Fibroblast of lung (primary cell): ENCODE measurements at regions not wholly inside any gene's neighbourhood (a gene's known extent, or its start where the extent isn't known, plus 50 kb on each side); places are given as distances from the start of the nearest gene placed in this dataset.

Experiments
- DNase-seq, 2 donors: peaks; one replicate each; pipeline versions ENCODE4 v3.0.0 to v3.0.0-alpha.2; 2010; ENCODE audit warnings: low read depth in 2 of 2
- H2AFZ ChIP-seq: 2 replicates; pipeline ENCODE4 v1.5.1; 2012; ENCODE audit warnings: low read length, control low read depth, inconsistent platforms
- H3K27ac ChIP-seq: 2 replicates; pipeline ENCODE4 v1.5.1; 2011; ENCODE audit warnings: low read length, control low read depth; ENCODE audit not compliant: insufficient read depth
- H3K27me3 ChIP-seq: 2 replicates; pipeline ENCODE4 v1.5.1; 2011; ENCODE audit warnings: mild to moderate bottlenecking, low read length; ENCODE audit not compliant: control insufficient read depth, insufficient read depth
- H3K36me3 ChIP-seq: 2 replicates; pipeline ENCODE4 v1.5.1; 2011; ENCODE audit warnings: low read length; ENCODE audit not compliant: control insufficient read depth, insufficient read depth
- H3K4me1 ChIP-seq: 2 replicates; pipeline ENCODE4 v1.5.1; 2011; ENCODE audit warnings: low read length; ENCODE audit not compliant: control insufficient read depth, insufficient read depth; ENCODE audit errors: extremely low read depth
- H3K4me2 ChIP-seq: 2 replicates; pipeline ENCODE4 v1.5.1; 2011; ENCODE audit warnings: low read length, control low read depth; ENCODE audit not compliant: insufficient read depth; ENCODE audit errors: extremely low read depth
- H3K4me3 ChIP-seq, 4 experiments: fragments of 200-600 bp in 1 of 4; sonication (generic) in 1 of 4; replicated peaks in 1 of 4; 2 replicates each; pipeline ENCODE4 v1.5.1; 2011 to 2016; ENCODE audit warnings: low read length in 4 of 4, low read depth in 3 of 4, mild to moderate bottlenecking in 3 of 4, control low read depth in 2 of 4, inconsistent platforms in 1 of 4, mixed read lengths in 1 of 4; ENCODE audit not compliant: insufficient read depth in 1 of 4; ENCODE audit errors: control extremely low read depth in 1 of 4
- H3K79me2 ChIP-seq: 2 replicates; pipeline ENCODE4 v1.5.1; 2012; ENCODE audit warnings: mild to moderate bottlenecking, low read length, inconsistent platforms; ENCODE audit not compliant: control insufficient read depth, insufficient read depth
- H3K9ac ChIP-seq: 2 replicates; pipeline ENCODE4 v1.5.1; 2011; ENCODE audit warnings: mild to moderate bottlenecking, low read length, control low read depth; ENCODE audit not compliant: insufficient read depth
- H3K9me3 ChIP-seq: 2 replicates; pipeline ENCODE4 v1.5.1; 2012; ENCODE audit warnings: low read depth, low read length; ENCODE audit not compliant: control insufficient read depth, insufficient read depth
- H4K20me1 ChIP-seq: 2 replicates; pipeline ENCODE4 v1.5.1; 2011; ENCODE audit warnings: low read length; ENCODE audit not compliant: control insufficient read depth, insufficient read depth; ENCODE audit errors: extremely low read depth
- CTCF ChIP-seq, 2 donors: IDR thresholded peaks in 1 of 2; conservative IDR thresholded peaks in 1 of 2; 1 replicate in 1 of 2; 2 replicates in 1 of 2; pipeline ENCODE4 v1.5.1; 2011 to 2012; ENCODE audit warnings: low read length in 2 of 2, control low read depth in 1 of 2, inconsistent platforms in 1 of 2, low read depth in 1 of 2, mild to moderate bottlenecking in 1 of 2
- EZH2 ChIP-seq: IDR thresholded peaks from 2 replicates; pipeline ENCODE4 v1.5.1; 2012; ENCODE audit warnings: low read length, control low read depth, mild to moderate bottlenecking; ENCODE audit errors: missing control alignments

DNA sequence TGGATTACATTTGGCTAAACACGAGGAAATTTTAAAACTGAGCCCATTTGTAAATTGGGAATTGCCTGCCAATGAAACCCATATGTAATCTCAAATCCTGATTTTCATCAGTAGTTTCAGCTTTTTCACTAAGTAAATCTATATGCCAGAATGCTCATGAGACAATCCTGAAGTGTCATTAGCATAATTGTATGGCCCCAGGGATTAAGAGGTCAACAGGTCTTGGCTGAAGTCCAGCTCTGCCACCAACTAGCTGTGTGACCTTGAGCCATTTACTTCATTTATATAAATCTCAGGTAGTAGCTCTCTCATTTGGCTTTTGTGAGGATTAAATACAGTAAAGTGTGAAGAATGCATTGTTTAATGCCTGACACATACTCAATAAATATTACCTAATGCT lies 320.5 kb upstream of the EMCN start:
- DNase-seq, result no peak
- H3K27ac ChIP-seq, result no peak overlapping the region
- no peaks in the 10 kb centered on the region for H4K20me1 ChIP-seq
- no peaks in the 10 kb centered on the region for H3K27me3 ChIP-seq
- no peaks in the 10 kb centered on the region for H3K79me2 ChIP-seq
- no peak overlapping the region for H3K4me3 ChIP-seq
- TF ChIP-seq CTCF (conservative IDR thresholded peaks at IDR 0.05 in 1 of 2, IDR thresholded peaks at IDR 0.05 in 1 of 2; ENCODE audit: low read depth in 1 of 2, low read length in 2 of 2) (no peak), EZH2 (no peak)
- no peaks in the 10 kb centered on the region for H3K4me1 ChIP-seq
- no peaks in the 10 kb centered on the region for H3K36me3 ChIP-seq
- H3K9ac ChIP-seq, result no peak overlapping the region
- H3K4me2 ChIP-seq, result no peak overlapping the region
- no peak overlapping the region for H2AFZ ChIP-seq
- H3K9me3 ChIP-seq, result no peaks in the 10 kb centered on the region

DNA sequence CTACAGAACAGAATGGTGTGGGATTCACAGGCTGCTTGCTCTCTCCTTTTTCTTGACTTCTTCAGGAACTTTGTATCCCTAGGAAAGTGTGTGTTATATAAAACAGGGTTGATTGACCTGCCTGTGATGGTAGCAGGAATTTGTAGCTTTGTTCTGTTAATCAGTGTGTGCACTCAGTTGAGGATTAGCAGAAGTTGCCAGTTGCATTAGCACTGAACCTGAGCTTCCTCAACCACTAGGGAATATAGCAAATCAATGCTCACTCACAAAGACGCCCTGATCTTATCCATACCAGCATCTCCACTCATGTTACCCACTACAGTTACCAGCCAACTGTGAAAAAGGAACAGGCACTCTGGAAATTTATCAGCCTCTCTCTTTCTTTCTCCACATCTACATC lies 319.1 kb upstream of the EMCN start:
- no peak overlapping the region for H3K4me3 ChIP-seq
- no peaks in the 10 kb centered on the region for H3K27me3 ChIP-seq
- no peaks in the 10 kb centered on the region for H3K4me1 ChIP-seq
- no peak for DNase-seq
- H3K4me2 ChIP-seq, result no peak overlapping the region
- no peaks in the 10 kb centered on the region for H3K9me3 ChIP-seq
- H3K9ac ChIP-seq, result no peak overlapping the region
- no peak for TF ChIP-seq EZH2
- no peak for TF ChIP-seq CTCF (conservative IDR thresholded peaks at IDR 0.05 in 1 of 2, IDR thresholded peaks at IDR 0.05 in 1 of 2; ENCODE audit: low read depth in 1 of 2, low read length in 2 of 2)
- H3K36me3 ChIP-seq, result no peaks in the 10 kb centered on the region
- H2AFZ ChIP-seq, result no peak overlapping the region
- no peaks in the 10 kb centered on the region for H3K79me2 ChIP-seq
- no peaks in the 10 kb centered on the region for H4K20me1 ChIP-seq
- H3K27ac ChIP-seq, result no peak overlapping the region

DNA sequence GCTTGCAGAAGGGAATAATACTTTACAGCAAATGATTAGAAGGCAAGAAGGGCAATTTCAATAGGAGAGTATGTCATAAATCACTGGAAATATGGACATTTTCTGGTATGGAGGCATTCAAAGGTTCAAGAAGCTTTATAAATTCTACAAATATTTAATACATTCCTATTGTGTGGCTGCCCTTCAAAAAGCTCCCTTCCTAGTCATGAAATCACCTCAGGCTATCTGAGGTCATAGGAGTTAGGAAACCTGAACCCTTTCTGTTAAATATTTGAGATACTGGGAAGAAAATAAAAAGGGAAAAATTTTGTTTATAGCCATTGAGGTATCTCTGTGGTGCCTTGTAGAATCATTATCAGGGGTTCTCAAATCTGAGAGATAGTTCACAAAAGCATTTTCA lies 316.8 kb upstream of the EMCN start:
- no peak overlapping the region for H3K27ac ChIP-seq
- no peak overlapping the region for H3K9ac ChIP-seq
- H3K4me2 ChIP-seq, result no peak overlapping the region
- no peaks in the 10 kb centered on the region for H3K79me2 ChIP-seq
- H3K4me1 ChIP-seq, result no peaks in the 10 kb centered on the region
- H4K20me1 ChIP-seq, result no peaks in the 10 kb centered on the region
- no peaks in the 10 kb centered on the region for H3K36me3 ChIP-seq
- H3K9me3 ChIP-seq, result no peaks in the 10 kb centered on the region
- H3K27me3 ChIP-seq, result no peaks in the 10 kb centered on the region
- H2AFZ ChIP-seq, result no peak overlapping the region
- no peak for TF ChIP-seq EZH2
- no peak for TF ChIP-seq CTCF (conservative IDR thresholded peaks at IDR 0.05 in 1 of 2, IDR thresholded peaks at IDR 0.05 in 1 of 2; ENCODE audit: low read depth in 1 of 2, low read length in 2 of 2)
- H3K4me3 ChIP-seq, result no peak overlapping the region
- DNase-seq, result no peak
